Ovary (tissue), 7 donors: ENCODE measurements at regions not wholly inside any gene's neighbourhood (a gene's known extent, or its start where the extent isn't known, plus 50 kb on each side); places are given as distances from the start of the nearest gene placed in this dataset.

Experiments
- DNase-seq, 5 donors: peaks; one replicate each; pipeline ENCODE4 v3.0.0-alpha.2; 2019 to 2020
- H3K27ac ChIP-seq, 2 donors: fragments of 200-600 bp; one replicate each; pipeline versions ENCODE4 v1.5.1 to v1.8.0; 2019 to 2022
- H3K27me3 ChIP-seq: fragments of 200-600 bp; one replicate; pipeline ENCODE4 v1.8.0; 2022
- H3K36me3 ChIP-seq: fragments of 200-600 bp; sonication (generic); one replicate; pipeline ENCODE4 v1.5.1; 2019
- H3K4me1 ChIP-seq: one replicate; pipeline ENCODE4 v1.8.1; 2013; ENCODE audit warnings: mild to moderate bottlenecking, moderate library complexity; ENCODE audit not compliant: insufficient read depth
- H3K4me3 ChIP-seq: fragments of 200-600 bp; sonication (generic); one replicate; pipeline ENCODE4 v1.5.1; 2017
- H3K9me3 ChIP-seq, 2 donors: fragments of 200-600 bp in 1 of 2; sonication (generic) in 1 of 2; one replicate each; pipeline versions ENCODE4 v1.5.1 to v1.8.1; 2013 to 2019; ENCODE audit warnings: mild to moderate bottlenecking in 1 of 2, moderate library complexity in 1 of 2
- CTCF ChIP-seq, 3 donors: fragments of 450-650 bp in 2 of 3; fragments of 200-600 bp in 1 of 3; IDR thresholded peaks; one replicate each; pipeline versions ENCODE4 v1.5.1 to v1.8.0; 2016 to 2022; ENCODE audit warnings: antibody characterized with exemption in 3 of 3, mild to moderate bottlenecking in 1 of 3
- EP300 ChIP-seq: sonication (generic); formaldehyde crosslinking; IDR thresholded peaks from one replicate; pipeline ENCODE4 v1.6.1; 2017; ENCODE audit warnings: antibody characterized with exemption
- POLR2A ChIP-seq: fragments of 450-650 bp; IDR thresholded peaks from one replicate; pipeline ENCODE4 v1.6.1; 2017; ENCODE audit warnings: antibody characterized with exemption, mild to moderate bottlenecking, moderate library complexity
- WGBS, 3 donors: extraction: QIAGEN DNeasy Blood & Tissue Kit in 1 of 3; methylation state at CpG; one replicate each; pipeline versions ENCODE4 v1.1.5 to v1.1.7; 2013 to 2017; 5-methylcytosine and 5-hydroxymethylcytosine counted together
- intact Hi-C, 4 donors: fragments of 100-400 bp; cut with DNase I; formaldehyde crosslinking; loops; one replicate each; pipeline versions ENCODE4 v1.11.0 to v1.15.1; 2022 to 2023
- donor health status: DM: no; HTN: no; CAD: no; lungs with moderate emphysema.
- donor health status: DM: no; HTN: no; CAD: no.
- donor health status: Bipolar disorder and iron deficiency.
- donor health status: DM: no; HTN: no; CAD: no.
- donor health status: DM: yes; HTN: yes; CAD: no.

GRCh38 chr18:32583431-32583830, 112.7 kb upstream of the GAREM1 start:
- Histone ChIP-seq H3K4me1 (no peaks in the 10 kb centered on the region), H3K9me3 (no peaks in the 10 kb centered on the region), H3K4me3 (no peak overlapping the region), H3K36me3 (no peaks in the 10 kb centered on the region), H3K27me3 (no peaks in the 10 kb centered on the region), H3K27ac (no peak overlapping the region)
- no peak for DNase-seq
- intact Hi-C loops, result no loop called here
- 90 to 91% (median 90%) methylated on average over 1 of the region's 1 CpG for WGBS, 3 donors
- no peak for TF ChIP-seq CTCF (IDR thresholded peaks at IDR 0.05)
- TF ChIP-seq POLR2A, result no peak
- TF ChIP-seq EP300, result no peak

- no peaks in the 10 kb centered on the region for H3K27me3 ChIP-seq
- no peak for DNase-seq
- H3K9me3 ChIP-seq, result no peaks in the 10 kb centered on the region
- H3K27ac ChIP-seq, result no peak overlapping the region
- no peak for TF ChIP-seq POLR2A
- no peak for TF ChIP-seq EP300
- no peak for TF ChIP-seq CTCF (IDR thresholded peaks at IDR 0.05)
- no peaks in the 10 kb centered on the region for H3K4me1 ChIP-seq
- H3K4me3 ChIP-seq, result no peak overlapping the region
- intact Hi-C loops, result no loop called here
- no peaks in the 10 kb centered on the region for H3K36me3 ChIP-seq
- 36 to 45% (median 43%) methylated on average over 3 of the region's 3 CpGs for WGBS, 3 donors
Measured at GRCh38 chr18:32582455-32582854, 111.8 kb upstream of the GAREM1 start.

GRCh38 chr18:32577561-32577960, 106.9 kb upstream of the GAREM1 start:
- Histone ChIP-seq H3K36me3 (no peaks in the 10 kb centered on the region), H3K9me3 (no peaks in the 10 kb centered on the region), H3K27ac (no peak overlapping the region), H3K4me3 (no peak overlapping the region), H3K27me3 (no peaks in the 10 kb centered on the region), H3K4me1 (no peaks in the 10 kb centered on the region)
- intact Hi-C loops, result no loop called here
- DNase-seq, result no peak
- TF ChIP-seq EP300, result no peak
- no peak for TF ChIP-seq CTCF (IDR thresholded peaks at IDR 0.05)
- TF ChIP-seq POLR2A, result no peak
- WGBS, 3 donors, result 50 to 57% (median 50%) methylated on average over 2 of the region's 2 CpGs

GRCh38 chr18:32576296-32576916, 105.7 kb upstream of the GAREM1 start:
- intact Hi-C loops, result no loop called here
- Histone ChIP-seq H3K27ac (no peak overlapping the region), H3K4me3 (no peak overlapping the region), H3K4me1 (no peaks in the 10 kb centered on the region), H3K9me3 (no peaks in the 10 kb centered on the region), H3K27me3 (no peaks in the 10 kb centered on the region), H3K36me3 (no peaks in the 10 kb centered on the region)
- TF ChIP-seq POLR2A (no peak), CTCF (IDR thresholded peaks at IDR 0.05) (no peak), EP300 (no peak)
- no peak for DNase-seq
- 0 to 3% (median 2%) methylated on average over 7 of the region's 7 CpGs for WGBS, 3 donors
